ENCODE measurements at regions not wholly inside any gene's neighbourhood (a gene's known extent, or its start where the extent isn't known, plus 50 kb on each side); places are given as distances from the start of the nearest gene placed in this dataset.

DNA sequence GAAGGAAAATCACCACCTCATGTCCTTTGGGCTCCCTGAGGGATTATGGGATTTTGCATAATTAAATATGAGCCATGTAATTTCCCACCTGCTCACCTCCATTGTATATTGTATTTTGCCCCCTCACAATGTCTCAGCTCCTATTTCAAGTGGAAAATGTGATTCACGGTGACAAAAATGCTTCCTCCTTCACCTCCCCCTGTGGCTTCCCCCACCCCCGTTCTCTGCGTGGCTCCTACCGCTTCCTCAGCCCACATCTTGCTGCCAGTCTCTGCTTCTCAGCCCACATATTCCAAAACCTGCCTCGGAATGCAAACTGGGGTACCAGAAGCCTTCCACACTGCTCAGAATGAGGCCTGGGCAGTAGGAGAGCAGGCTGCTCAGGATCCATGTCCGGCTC is 394.5 kb upstream of the C16orf82 start:
- H3K9me3 ChIP-seq, result no peaks in the 10 kb centered on the region; the same call in 1 of the 2 replicates
- H3K4me3 ChIP-seq (ENCODE audit: low read depth, low read length), result no peak overlapping the region
- TF ChIP-seq, protein P1, sequence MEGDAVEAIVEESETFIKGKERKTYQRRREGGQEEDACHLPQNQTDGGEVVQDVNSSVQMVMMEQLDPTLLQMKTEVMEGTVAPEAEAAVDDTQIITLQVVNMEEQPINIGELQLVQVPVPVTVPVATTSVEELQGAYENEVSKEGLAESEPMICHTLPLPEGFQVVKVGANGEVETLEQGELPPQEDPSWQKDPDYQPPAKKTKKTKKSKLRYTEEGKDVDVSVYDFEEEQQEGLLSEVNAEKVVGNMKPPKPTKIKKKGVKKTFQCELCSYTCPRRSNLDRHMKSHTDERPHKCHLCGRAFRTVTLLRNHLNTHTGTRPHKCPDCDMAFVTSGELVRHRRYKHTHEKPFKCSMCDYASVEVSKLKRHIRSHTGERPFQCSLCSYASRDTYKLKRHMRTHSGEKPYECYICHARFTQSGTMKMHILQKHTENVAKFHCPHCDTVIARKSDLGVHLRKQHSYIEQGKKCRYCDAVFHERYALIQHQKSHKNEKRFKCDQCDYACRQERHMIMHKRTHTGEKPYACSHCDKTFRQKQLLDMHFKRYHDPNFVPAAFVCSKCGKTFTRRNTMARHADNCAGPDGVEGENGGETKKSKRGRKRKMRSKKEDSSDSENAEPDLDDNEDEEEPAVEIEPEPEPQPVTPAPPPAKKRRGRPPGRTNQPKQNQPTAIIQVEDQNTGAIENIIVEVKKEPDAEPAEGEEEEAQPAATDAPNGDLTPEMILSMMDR (IDR thresholded peaks at IDR 0.05; ENCODE audit: low read depth, low read length), result no peak
- no peaks in the 10 kb centered on the region for H3K36me3 ChIP-seq
- no peaks in the 10 kb centered on the region for H3K4me1 ChIP-seq
- DNase-seq, result no peak
- H3K27me3 ChIP-seq, result no peaks in the 10 kb centered on the region

DNA sequence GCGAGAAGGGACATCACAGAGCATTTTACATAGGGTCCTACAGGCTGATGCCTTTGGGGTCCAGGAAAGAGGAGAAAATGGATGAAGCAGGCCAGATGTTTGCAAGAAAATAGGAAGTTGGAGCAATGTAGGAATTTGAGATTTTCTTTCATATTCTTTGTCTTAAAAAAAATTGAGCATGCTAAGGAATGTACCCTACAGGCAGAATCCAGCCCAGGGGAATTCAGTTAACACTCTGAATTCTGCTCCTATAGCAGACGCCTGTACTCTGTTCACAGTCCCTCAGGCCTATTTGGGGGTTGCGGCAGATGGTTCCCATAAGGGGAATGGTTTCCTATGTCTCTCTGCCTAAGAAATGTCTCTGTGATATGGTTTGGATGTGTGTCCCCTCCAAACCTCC is 393.7 kb upstream of the C16orf82 start:
- DNase-seq, result no peak
- Histone ChIP-seq H3K4me3 (ENCODE audit: low read depth, low read length) (no peak overlapping the region), H3K27me3 (no peaks in the 10 kb centered on the region), H3K9me3 (no peaks in the 10 kb centered on the region; the same call in 1 of the 2 replicates), H3K4me1 (no peaks in the 10 kb centered on the region), H3K36me3 (no peaks in the 10 kb centered on the region)
- TF ChIP-seq, protein P1 (IDR thresholded peaks at IDR 0.05; ENCODE audit: low read depth, low read length), result no peak

DNA sequence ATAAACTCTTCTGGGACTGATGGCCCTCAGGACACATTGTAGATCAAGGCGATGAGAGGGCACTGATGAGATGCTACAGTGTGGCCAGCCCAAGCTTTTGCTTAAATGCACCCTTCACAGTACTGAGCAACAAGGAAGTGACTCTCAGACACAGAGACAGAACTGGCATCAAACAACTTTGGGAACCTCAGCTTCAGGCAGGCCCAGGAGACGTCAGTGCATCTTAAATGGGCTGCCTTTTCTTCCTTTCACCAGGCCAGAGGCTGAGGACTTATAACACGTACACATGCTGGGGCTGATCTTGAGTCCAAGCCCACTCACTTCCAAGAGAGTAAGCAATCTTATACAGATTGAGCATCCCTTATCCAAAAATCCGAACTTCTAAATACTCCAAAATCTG is 386.1 kb upstream of the C16orf82 start:
- TF ChIP-seq, protein P1 (IDR thresholded peaks at IDR 0.05; ENCODE audit: low read depth, low read length), result no peak
- H3K4me3 ChIP-seq (ENCODE audit: low read depth, low read length), result no peak overlapping the region
- DNase-seq, result no peak
- H3K4me1 ChIP-seq, result no peaks in the 10 kb centered on the region
- no peaks in the 10 kb centered on the region for H3K27me3 ChIP-seq
- H3K36me3 ChIP-seq, result no peaks in the 10 kb centered on the region
- H3K9me3 ChIP-seq, result no peaks in the 10 kb centered on the region; the same call in 1 of the 2 replicates

DNA sequence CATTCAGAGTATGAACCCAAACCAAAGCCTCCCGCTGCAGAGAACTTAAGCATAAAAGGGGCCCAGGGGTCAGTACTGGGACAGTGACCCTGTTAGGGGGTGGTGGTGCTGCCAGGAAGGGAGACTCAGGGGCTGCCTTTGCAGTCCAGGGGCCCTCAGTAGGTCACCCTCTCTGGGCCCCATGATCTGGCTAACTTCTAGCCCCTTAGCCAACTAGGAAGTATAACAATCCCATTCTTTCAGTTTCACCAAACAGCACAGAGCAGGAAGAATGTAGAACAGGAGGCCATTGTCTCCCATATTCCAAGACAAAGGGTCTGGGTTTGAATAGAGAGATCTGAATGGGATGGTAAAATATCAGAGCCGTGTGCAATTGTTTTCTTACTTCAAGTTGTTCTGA is 378.6 kb upstream of the C16orf82 start:
- Histone ChIP-seq H3K4me1 (no peaks in the 10 kb centered on the region), H3K9me3 (no peaks in the 10 kb centered on the region), H3K36me3 (no peaks in the 10 kb centered on the region), H3K27me3 (no peaks in the 10 kb centered on the region), H3K4me3 (ENCODE audit: low read depth, low read length) (no peak overlapping the region)
- TF ChIP-seq, protein P1 (IDR thresholded peaks at IDR 0.05; ENCODE audit: low read depth, low read length), result no peak
- DNase-seq, result no peak

DNA sequence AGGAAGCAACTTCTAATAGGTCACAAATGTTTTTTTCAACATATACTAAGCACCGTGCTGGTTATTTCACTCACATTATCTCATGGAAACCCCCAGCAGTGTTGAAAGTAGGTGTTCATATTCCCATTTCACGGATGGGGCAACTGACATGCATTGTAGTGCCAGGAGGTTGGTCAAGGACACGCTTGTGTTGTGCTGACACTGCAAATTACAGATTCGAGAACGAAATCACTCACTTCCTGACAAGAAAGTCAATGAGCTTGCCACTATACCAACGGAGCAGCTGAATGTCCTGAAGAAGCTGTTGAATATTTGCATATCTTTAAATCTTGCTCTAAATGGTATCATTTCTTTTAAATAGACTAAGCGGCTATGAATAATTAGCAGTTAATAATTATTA is 378.0 kb upstream of the C16orf82 start:
- Histone ChIP-seq H3K27me3 (no peaks in the 10 kb centered on the region), H3K4me3 (ENCODE audit: low read depth, low read length) (no peak overlapping the region), H3K36me3 (no peaks in the 10 kb centered on the region), H3K4me1 (no peaks in the 10 kb centered on the region), H3K9me3 (no peaks in the 10 kb centered on the region)
- TF ChIP-seq, protein P1 (IDR thresholded peaks at IDR 0.05; ENCODE audit: low read depth, low read length), result no peak
- no peak for DNase-seq

DNA sequence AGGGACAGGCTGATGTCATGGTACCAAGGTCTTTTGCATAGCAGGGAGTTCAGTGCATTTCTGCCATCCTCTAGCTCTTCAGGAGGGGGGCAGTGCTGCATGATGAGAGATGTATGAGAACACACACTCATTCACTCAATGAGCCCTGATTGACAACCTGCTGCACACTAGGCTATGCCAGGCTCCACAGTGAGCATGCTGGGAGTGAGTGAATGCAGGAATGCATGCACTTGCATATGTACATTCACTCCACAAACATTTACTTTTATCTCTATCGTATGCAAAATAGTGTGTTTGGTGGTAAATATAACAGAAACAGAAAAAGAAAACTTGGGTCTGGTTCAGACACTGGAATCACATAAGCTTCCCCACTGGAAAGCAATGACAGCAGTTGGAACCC is 374.1 kb upstream of the C16orf82 start:
- no peaks in the 10 kb centered on the region for H3K9me3 ChIP-seq
- TF ChIP-seq, protein P1 (IDR thresholded peaks at IDR 0.05; ENCODE audit: low read depth, low read length), result no peak
- no peak overlapping the region for H3K4me3 ChIP-seq (ENCODE audit: low read depth, low read length)
- H3K27me3 ChIP-seq, result no peaks in the 10 kb centered on the region
- H3K36me3 ChIP-seq, result no peaks in the 10 kb centered on the region
- no peaks in the 10 kb centered on the region for H3K4me1 ChIP-seq
- DNase-seq, result no peak
